GM19238 (cell line): ENCODE measurements at regions not wholly inside any gene's neighbourhood (a gene's known extent, or its start where the extent isn't known, plus 50 kb on each side); places are given as distances from the start of the nearest gene placed in this dataset.
"Not testable (repeated sequence)": the region's sequence is repeated elsewhere in the genome, so short reads cannot be mapped to it uniquely, and the experiment has no call there.

ENCODE experiments used
- DNase-seq: peaks from one replicate; pipeline ENCODE4 v3.0.0; 2011; ENCODE audit warnings: low spot score; ENCODE audit not compliant: insufficient read length

- DNase-seq = no peak
Measured at GRCh38 chr5:136743052-136743451, 377.7 kb upstream of the TRPC7 start.

- no peak for DNase-seq
Measured at GRCh38 chr5:136740228-136740627, 374.9 kb upstream of the TRPC7 start.

GRCh38 chr5:136739271-136739670 is 373.9 kb upstream of the TRPC7 start:
- DNase-seq = not testable (repeated sequence)

- DNase-seq = no peak
Measured at GRCh38 chr5:136738829-136739228, 373.5 kb upstream of the TRPC7 start.

- no peak for DNase-seq
Measured at GRCh38 chr5:136736021-136736420, 370.7 kb upstream of the TRPC7 start.

- DNase-seq = not testable (repeated sequence)
Measured at GRCh38 chr5:136735611-136736010, 370.3 kb upstream of the TRPC7 start.

GRCh38 chr5:136734628-136735027 is 369.3 kb upstream of the TRPC7 start:
- no peak for DNase-seq

GRCh38 chr5:136732751-136733150 is 367.4 kb upstream of the TRPC7 start:
- no peak for DNase-seq

- no peak for DNase-seq
Measured at GRCh38 chr5:136731241-136731900, 366.0 kb upstream of the TRPC7 start.

GRCh38 chr5:136730426-136730825 is 365.1 kb upstream of the TRPC7 start:
- DNase-seq = no peak

GRCh38 chr5:136729901-136730355 is 364.6 kb upstream of the TRPC7 start:
- DNase-seq = no peak

GRCh38 chr5:136726506-136726905 is 361.2 kb upstream of the TRPC7 start:
- no peak for DNase-seq

- DNase-seq = no peak
Measured at GRCh38 chr5:136724161-136724560, 358.8 kb upstream of the TRPC7 start.

- no peak for DNase-seq
Measured at GRCh38 chr5:136722581-136722980, 357.2 kb upstream of the TRPC7 start.

GRCh38 chr5:136722086-136722485 is 356.7 kb upstream of the TRPC7 start:
- no peak for DNase-seq

- DNase-seq = no peak
Measured at GRCh38 chr5:136720674-136721073, 355.3 kb upstream of the TRPC7 start.

- no peak for DNase-seq
Measured at GRCh38 chr5:136717917-136718316, 352.6 kb upstream of the TRPC7 start.

- no peak for DNase-seq
Measured at GRCh38 chr5:136714286-136714685, 348.9 kb upstream of the TRPC7 start.

- DNase-seq = no peak
Measured at GRCh38 chr5:136712628-136713027, 347.3 kb upstream of the TRPC7 start.

- no peak for DNase-seq
Measured at GRCh38 chr5:136710834-136711233, 345.5 kb upstream of the TRPC7 start.

GRCh38 chr5:136703706-136704105 is 338.4 kb upstream of the TRPC7 start:
- no peak for DNase-seq

- no peak for DNase-seq
Measured at GRCh38 chr5:136703036-136703435, 337.7 kb upstream of the TRPC7 start.

GRCh38 chr5:136701191-136701590 is 335.8 kb upstream of the TRPC7 start:
- no peak for DNase-seq

- no peak for DNase-seq
Measured at GRCh38 chr5:136699651-136700050, 334.3 kb upstream of the TRPC7 start.
